Epithelial cell of proximal tubule (primary cell): ENCODE measurements at regions not wholly inside any gene's neighbourhood (a gene's known extent, or its start where the extent isn't known, plus 50 kb on each side); places are given as distances from the start of the nearest gene placed in this dataset.
"Not testable (repeated sequence)": the region's sequence is repeated elsewhere in the genome, so short reads cannot be mapped to it uniquely, and the experiment has no call there.

Source experiments
- DNase-seq: peaks from one replicate; pipeline ENCODE4 v3.0.0-alpha.2; 2011; ENCODE audit warnings: low read depth
- H3K4me3 ChIP-seq: 2 replicates; pipeline ENCODE4 v1.5.1; 2011; ENCODE audit warnings: low read depth, mild to moderate bottlenecking, low read length
- CTCF ChIP-seq: conservative IDR thresholded peaks from 2 replicates; pipeline ENCODE4 v1.5.1; 2012; ENCODE audit warnings: low read depth, mild to moderate bottlenecking, low read length

DNA sequence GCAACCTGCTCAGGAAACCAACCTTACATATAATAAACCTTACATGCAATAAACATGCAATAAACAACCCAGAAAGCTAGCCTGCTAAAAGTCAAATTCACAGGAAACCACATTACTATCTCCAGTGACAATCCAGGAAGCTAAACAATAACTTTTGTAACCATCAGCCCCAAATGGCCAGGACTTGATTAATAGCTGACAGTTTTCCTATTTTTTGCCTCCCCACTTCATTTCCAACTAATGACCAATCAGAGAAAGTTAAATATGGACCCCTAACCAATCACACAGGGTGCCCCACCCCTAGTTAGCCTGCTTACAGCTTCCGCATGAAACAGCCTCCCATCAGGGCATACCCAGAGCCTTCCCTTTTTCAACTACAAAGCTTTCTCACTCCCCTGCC is 152.2 kb upstream of the LMNTD1 start:
- H3K4me3 ChIP-seq: no peak overlapping the region
- DNase-seq: no peak
- TF ChIP-seq CTCF: no peak

GRCh38 chr12:25706646-25707045 is 153.6 kb upstream of the LMNTD1 start:
- DNase-seq, H3K4me3 ChIP-seq: not testable (repeated sequence)

DNA sequence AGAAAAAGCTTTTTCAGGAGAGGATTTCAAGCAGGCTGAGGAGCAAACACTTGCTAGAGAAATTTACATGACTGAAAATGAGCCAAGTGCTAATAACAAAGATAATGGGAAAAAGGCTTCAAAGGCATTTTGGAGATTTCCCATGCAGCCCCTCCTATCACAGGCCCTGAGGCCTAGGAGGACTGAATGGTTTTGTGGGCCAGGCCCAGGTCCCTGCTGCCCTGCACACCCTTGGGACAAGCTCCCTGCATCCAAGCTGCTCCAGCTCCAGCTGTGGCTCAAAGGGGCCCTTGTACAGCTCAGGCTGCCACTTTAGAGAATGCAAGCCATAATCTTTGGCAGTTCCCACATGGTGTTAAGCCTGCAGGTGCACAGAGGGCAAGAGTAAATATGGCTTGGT is 154.0 kb upstream of the LMNTD1 start:
- H3K4me3 ChIP-seq: no peak overlapping the region
- DNase-seq: no peak
- TF ChIP-seq CTCF: no peak

DNA sequence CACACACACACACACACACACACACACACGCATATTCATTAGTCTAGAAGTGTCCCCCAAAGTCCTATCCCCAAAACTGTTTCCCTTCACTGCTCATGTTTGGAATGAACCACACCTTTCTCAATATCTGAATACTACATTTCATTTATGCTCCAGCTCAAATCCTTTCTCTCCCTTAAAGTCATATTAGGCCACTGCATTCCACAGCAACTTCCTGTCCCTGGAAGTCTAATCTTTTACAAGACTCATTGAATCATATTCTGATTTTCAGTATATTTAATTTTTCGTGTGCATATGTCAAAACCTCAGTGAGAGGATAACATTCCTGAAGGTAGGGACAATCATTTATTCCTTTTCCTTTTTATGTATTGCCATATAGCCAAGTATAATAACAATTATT is 155.6 kb upstream of the LMNTD1 start:
- TF ChIP-seq CTCF: no peak
- DNase-seq: no peak
- H3K4me3 ChIP-seq: no peak overlapping the region

GRCh38 chr12:25710128-25710527 is 157.0 kb upstream of the LMNTD1 start:
- TF ChIP-seq CTCF: no peak
- no peak for DNase-seq
- H3K4me3 ChIP-seq: no peak overlapping the region

GRCh38 chr12:25710938-25711605 is 158.0 kb upstream of the LMNTD1 start:
- H3K4me3 ChIP-seq, DNase-seq: not testable (repeated sequence)

GRCh38 chr12:25712169-25712568 is 159.1 kb upstream of the LMNTD1 start:
- no peak for DNase-seq
- H3K4me3 ChIP-seq: no peak overlapping the region
- no peak for TF ChIP-seq CTCF

GRCh38 chr12:25713264-25713663 is 160.2 kb upstream of the LMNTD1 start:
- no peak overlapping the region for H3K4me3 ChIP-seq
- no peak for DNase-seq
- TF ChIP-seq CTCF: no peak
